T-helper 17 cell (primary cell): ENCODE measurements at regions not wholly inside any gene's neighbourhood (a gene's known extent, or its start where the extent isn't known, plus 50 kb on each side); places are given as distances from the start of the nearest gene placed in this dataset.
"Not testable (repeated sequence)": the region's sequence is repeated elsewhere in the genome, so short reads cannot be mapped to it uniquely, and the experiment has no call there.

ENCODE experiments used
- ATAC-seq: fragments of 150-1000 bp; cut with Tn5 transposase; 2 replicates; pipeline ENCODE4 v1.10.0; 2021; ENCODE audit warnings: mild to moderate bottlenecking, moderate library complexity
- DNase-seq, 3 donors: peaks; one replicate each; pipeline versions ENCODE4 v3.0.0 to v3.0.0-alpha.2; 2020 to 2021
- H3K9me3 ChIP-seq: one replicate; pipeline ENCODE4 v1.7.0; 2013; ENCODE audit warnings: low read length, mild to moderate bottlenecking; ENCODE audit not compliant: control insufficient read depth, poor library complexity, severe bottlenecking
- H3K27ac Mint-ChIP-seq: one replicate; pipeline ENCODE4 v1.8.0; 2022; ENCODE audit warnings: mild to moderate bottlenecking, moderate library complexity, mixed read lengths
- H3K27me3 Mint-ChIP-seq: one replicate; pipeline ENCODE4 v1.8.0; 2022; ENCODE audit warnings: mixed read lengths
- H3K36me3 Mint-ChIP-seq: one replicate; pipeline ENCODE4 v1.8.0; 2022; ENCODE audit warnings: low read depth, mixed read lengths
- H3K4me1 Mint-ChIP-seq: one replicate; pipeline ENCODE4 v1.8.0; 2022; ENCODE audit warnings: mild to moderate bottlenecking, mixed read lengths
- H3K4me3 Mint-ChIP-seq: one replicate; pipeline ENCODE4 v1.8.0; 2022; ENCODE audit warnings: mild to moderate bottlenecking, moderate library complexity, mixed read lengths

GRCh38 chr10:64558094-64558835 is 1037.1 kb downstream of the REEP3 start:
- no peak for DNase-seq

GRCh38 chr10:64571056-64571455 is 1049.9 kb downstream of the REEP3 start:
- Mint-ChIP-seq H3K36me3 (no peaks in the 10 kb centered on the region), H3K4me1 (no peaks in the 10 kb centered on the region), H3K27me3 (no peaks in the 10 kb centered on the region), H3K4me3 (no peak overlapping the region), H3K27ac (no peak overlapping the region)
- H3K9me3 ChIP-seq: no peaks in the 10 kb centered on the region
- ATAC-seq (no peak), DNase-seq (no peak)

More at GRCh38 chr10:64558094-64558835, 1037.1 kb downstream of the REEP3 start:
- Mint-ChIP-seq H3K4me1 (no peaks in the 10 kb centered on the region), H3K27ac (no peak overlapping the region), H3K27me3 (no peaks in the 10 kb centered on the region), H3K4me3 (no peak overlapping the region), H3K36me3 (no peaks in the 10 kb centered on the region)
- no peaks in the 10 kb centered on the region for H3K9me3 ChIP-seq
- ATAC-seq: no peak

GRCh38 chr10:64573623-64574325 is 1052.6 kb downstream of the REEP3 start:
- Mint-ChIP-seq H3K27ac (no peak overlapping the region), H3K4me3 (no peak overlapping the region), H3K27me3 (no peaks in the 10 kb centered on the region), H3K4me1 (no peaks in the 10 kb centered on the region), H3K36me3 (no peaks in the 10 kb centered on the region)
- no peak for ATAC-seq
- no peak for DNase-seq
- no peaks in the 10 kb centered on the region for H3K9me3 ChIP-seq

- H3K36me3 Mint-ChIP-seq: no peaks in the 10 kb centered on the region
- no peaks in the 10 kb centered on the region for H3K4me1 Mint-ChIP-seq
- DNase-seq (no peak), ATAC-seq (no peak)
- H3K9me3 ChIP-seq: no peaks in the 10 kb centered on the region
- H3K27me3 Mint-ChIP-seq: no peaks in the 10 kb centered on the region
- H3K27ac Mint-ChIP-seq: no peak overlapping the region
- no peak overlapping the region for H3K4me3 Mint-ChIP-seq
Observed at GRCh38 chr10:64574371-64574770, 1053.2 kb downstream of the REEP3 start.

- Mint-ChIP-seq H3K4me3 (no peak overlapping the region), H3K27me3 (no peaks in the 10 kb centered on the region), H3K27ac (no peak overlapping the region), H3K4me1 (no peaks in the 10 kb centered on the region), H3K36me3 (no peaks in the 10 kb centered on the region)
- DNase-seq (no peak), ATAC-seq (no peak)
- H3K9me3 ChIP-seq: no peaks in the 10 kb centered on the region
Observed at GRCh38 chr10:64576497-64576896, 1055.3 kb downstream of the REEP3 start.

GRCh38 chr10:64578757-64579156 is 1057.6 kb downstream of the REEP3 start:
- not testable (repeated sequence) for H3K9me3 ChIP-seq, DNase-seq, H3K27me3 Mint-ChIP-seq, ATAC-seq, H3K27ac Mint-ChIP-seq, H3K4me3 Mint-ChIP-seq, H3K4me1 Mint-ChIP-seq, H3K36me3 Mint-ChIP-seq

GRCh38 chr10:64586934-64587503 is 1065.8 kb downstream of the REEP3 start:
- no peaks in the 10 kb centered on the region for H3K4me1 Mint-ChIP-seq
- DNase-seq (no peak), ATAC-seq (no peak)
- no peaks in the 10 kb centered on the region for H3K36me3 Mint-ChIP-seq
- no peak overlapping the region for H3K27ac Mint-ChIP-seq
- H3K4me3 Mint-ChIP-seq: no peak overlapping the region
- no peaks in the 10 kb centered on the region for H3K9me3 ChIP-seq
- H3K27me3 Mint-ChIP-seq: no peaks in the 10 kb centered on the region

GRCh38 chr10:64594072-64594471 is 1072.9 kb downstream of the REEP3 start:
- no peaks in the 10 kb centered on the region for H3K27me3 Mint-ChIP-seq
- no peaks in the 10 kb centered on the region for H3K4me1 Mint-ChIP-seq
- DNase-seq: no peak
- H3K27ac Mint-ChIP-seq: no peak overlapping the region
- ATAC-seq: no peak
- no peaks in the 10 kb centered on the region for H3K36me3 Mint-ChIP-seq
- no peak overlapping the region for H3K4me3 Mint-ChIP-seq
- no peaks in the 10 kb centered on the region for H3K9me3 ChIP-seq

- ATAC-seq: no peak
- Mint-ChIP-seq H3K4me1 (no peaks in the 10 kb centered on the region), H3K4me3 (no peak overlapping the region), H3K27ac (no peak overlapping the region), H3K36me3 (no peaks in the 10 kb centered on the region), H3K27me3 (no peaks in the 10 kb centered on the region)
- H3K9me3 ChIP-seq: no peaks in the 10 kb centered on the region
- DNase-seq: no peak
Observed at GRCh38 chr10:64598600-64598999, 1077.4 kb downstream of the REEP3 start.

- no peaks in the 10 kb centered on the region for H3K9me3 ChIP-seq
- ATAC-seq (no peak), DNase-seq (no peak)
- no peak overlapping the region for H3K27ac Mint-ChIP-seq
- H3K4me3 Mint-ChIP-seq: no peak overlapping the region
- no peaks in the 10 kb centered on the region for H3K27me3 Mint-ChIP-seq
- no peaks in the 10 kb centered on the region for H3K4me1 Mint-ChIP-seq
- H3K36me3 Mint-ChIP-seq: no peaks in the 10 kb centered on the region
Observed at GRCh38 chr10:64601298-64601697, 1080.1 kb downstream of the REEP3 start.

GRCh38 chr10:64617085-64617484 is 1095.9 kb downstream of the REEP3 start:
- H3K27me3 Mint-ChIP-seq: no peaks in the 10 kb centered on the region
- ATAC-seq (no peak), DNase-seq (no peak)
- H3K4me3 Mint-ChIP-seq: no peak overlapping the region
- H3K9me3 ChIP-seq: no peaks in the 10 kb centered on the region
- H3K4me1 Mint-ChIP-seq: no peaks in the 10 kb centered on the region
- no peak overlapping the region for H3K27ac Mint-ChIP-seq
- H3K36me3 Mint-ChIP-seq: no peaks in the 10 kb centered on the region

- H3K27me3 Mint-ChIP-seq: no peaks in the 10 kb centered on the region
- no peaks in the 10 kb centered on the region for H3K4me1 Mint-ChIP-seq
- no peaks in the 10 kb centered on the region for H3K36me3 Mint-ChIP-seq
- ATAC-seq (no peak), DNase-seq (no peak)
- no peaks in the 10 kb centered on the region for H3K9me3 ChIP-seq
- H3K4me3 Mint-ChIP-seq: no peak overlapping the region
- no peak overlapping the region for H3K27ac Mint-ChIP-seq
Observed at GRCh38 chr10:64619102-64619501, 1097.9 kb downstream of the REEP3 start.

GRCh38 chr10:64626924-64627323 is 1105.7 kb downstream of the REEP3 start:
- Mint-ChIP-seq H3K27ac (no peak overlapping the region), H3K27me3 (no peaks in the 10 kb centered on the region), H3K4me3 (no peak overlapping the region), H3K36me3 (no peaks in the 10 kb centered on the region), H3K4me1 (no peaks in the 10 kb centered on the region)
- peaks cover 2% of the 10 kb centered on the region for H3K9me3 ChIP-seq
- DNase-seq (no peak), ATAC-seq (no peak)
